Hematopoietic multipotent progenitor cell treated with erythropoietin and hydrocortisone succinate and interleukin-3 and kit ligand, for 4 days (in vitro differentiated cells): ENCODE measurements at regions not wholly inside any gene's neighbourhood (a gene's known extent, or its start where the extent isn't known, plus 50 kb on each side); places are given as distances from the start of the nearest gene placed in this dataset.

Experiments used
- DNase-seq: peaks from one replicate; pipeline ENCODE4 v3.0.0-alpha.2; 2015

- no peak for DNase-seq
Observed at GRCh38 chr1:208741296-208741695, 497.1 kb upstream of the PLXNA2 start.

DNA sequence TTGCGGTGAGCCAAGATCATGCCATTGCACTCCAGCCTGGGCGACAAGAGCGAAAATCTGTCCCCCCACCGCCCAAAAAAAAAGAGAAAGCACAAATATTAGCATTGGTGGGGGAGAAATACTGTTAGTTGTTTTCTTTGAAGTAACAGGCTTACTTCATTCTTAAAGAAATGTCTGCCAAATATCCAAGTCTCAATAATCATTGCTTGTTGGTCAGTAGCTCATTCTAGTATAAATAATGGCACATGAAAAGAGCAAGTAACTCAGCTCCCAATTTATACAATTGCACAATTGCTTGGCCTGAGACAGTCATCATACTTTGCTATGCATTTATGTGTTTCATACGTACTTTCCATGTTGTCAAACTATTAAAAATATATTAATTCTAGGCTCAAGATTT, 499.2 kb upstream of the PLXNA2 start:
- no peak for DNase-seq

- DNase-seq: no peak
Observed at GRCh38 chr1:208747979-208748378, 503.8 kb upstream of the PLXNA2 start.

- DNase-seq: no peak
Observed at GRCh38 chr1:208748387-208749165, 504.4 kb upstream of the PLXNA2 start.

- DNase-seq: no peak
Observed at GRCh38 chr1:208756339-208756981, 512.3 kb upstream of the PLXNA2 start.

DNA sequence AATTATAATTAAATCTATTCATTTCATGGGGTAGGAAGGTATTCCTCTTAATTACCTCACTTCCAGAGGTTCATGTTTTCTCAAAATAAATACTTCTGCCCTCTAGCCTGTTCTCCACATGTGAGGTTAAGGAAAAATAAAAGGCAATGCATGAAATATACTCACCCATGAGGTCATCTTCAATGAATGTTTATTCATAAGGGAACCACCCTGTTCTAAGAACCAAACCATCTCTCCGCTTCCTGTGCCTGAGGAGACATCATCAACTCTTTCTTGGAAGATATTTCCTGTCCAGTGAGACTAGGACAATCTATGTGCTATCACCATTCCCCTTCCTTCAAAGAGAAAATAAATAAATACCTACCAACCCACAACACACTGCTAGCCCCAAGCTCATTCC, 513.7 kb upstream of the PLXNA2 start:
- DNase-seq: no peak

DNA sequence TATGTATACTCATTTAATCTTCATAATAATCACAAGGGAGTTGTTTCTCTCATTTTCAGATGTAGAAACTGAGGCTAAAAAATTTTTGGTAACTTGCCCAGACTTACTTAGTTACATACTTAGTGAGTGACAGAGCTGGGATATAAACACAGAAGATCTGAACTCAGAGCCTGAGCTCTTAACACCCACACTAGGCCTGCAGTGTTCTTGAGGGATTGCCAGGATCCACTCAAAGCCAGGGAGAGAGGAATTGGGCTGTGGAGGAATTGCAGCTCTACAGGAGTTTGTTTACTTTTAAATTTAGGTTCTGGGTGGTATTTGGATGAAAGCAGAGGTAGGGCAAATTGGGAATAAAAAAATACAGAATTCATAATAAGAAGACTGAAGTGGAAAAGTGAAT, 515.1 kb upstream of the PLXNA2 start:
- DNase-seq: no peak

DNA sequence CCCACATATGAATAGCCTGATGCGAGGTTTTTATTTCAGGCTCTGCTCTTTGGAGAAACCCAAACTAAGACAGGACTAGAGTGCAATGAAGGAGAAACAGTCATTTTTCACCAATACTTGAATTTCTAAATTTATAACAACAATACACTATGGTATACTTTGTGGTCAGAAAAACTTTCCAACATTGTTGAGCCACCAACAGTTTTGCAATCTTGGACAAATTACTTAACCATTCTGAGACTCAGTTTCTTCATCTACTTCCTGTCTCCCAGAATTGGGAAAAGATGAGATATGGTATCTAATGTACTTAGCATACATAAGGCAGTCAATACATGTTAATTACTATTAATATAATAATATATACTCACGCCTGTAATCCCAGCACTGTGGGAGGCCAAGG, 519.8 kb upstream of the PLXNA2 start:
- no peak for DNase-seq

DNA sequence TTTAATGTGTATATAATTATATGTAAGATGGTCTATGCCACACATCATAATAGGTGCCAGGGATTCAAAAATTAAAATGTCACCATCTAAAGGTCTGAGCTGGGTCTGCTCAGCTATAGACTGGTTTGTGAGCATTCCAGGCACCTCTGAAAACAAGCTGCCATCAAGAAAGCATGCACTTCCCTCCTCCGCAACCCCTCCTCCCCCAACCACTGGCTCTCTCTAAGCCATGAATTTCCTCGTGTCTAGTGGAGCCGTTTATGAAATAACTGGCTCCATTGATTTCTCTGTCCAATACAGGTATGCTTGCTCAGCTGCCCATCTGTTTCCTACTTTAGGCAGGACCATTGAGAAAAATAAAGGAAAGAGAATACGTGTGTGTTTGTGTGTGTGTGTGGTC, 522.6 kb upstream of the PLXNA2 start:
- no peak for DNase-seq

DNA sequence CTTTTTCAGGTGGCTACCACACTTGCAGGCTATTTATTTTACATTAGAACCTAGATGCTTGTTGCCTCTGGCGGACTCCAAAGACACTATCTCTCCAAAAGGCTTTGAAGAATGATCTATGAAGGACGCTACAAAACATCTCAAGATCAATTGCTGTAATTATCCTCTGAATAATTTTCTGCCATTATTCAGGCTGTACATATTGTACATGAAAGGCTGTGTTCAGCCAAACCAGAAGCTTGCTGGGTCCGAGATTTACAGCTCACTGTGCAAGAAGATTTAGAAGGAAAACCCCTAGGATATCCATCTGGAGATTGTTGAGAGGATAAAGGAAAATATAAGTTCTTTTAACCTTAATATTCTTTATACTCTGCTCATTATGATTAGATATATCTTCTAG, 523.6 kb upstream of the PLXNA2 start:
- DNase-seq: no peak

DNA sequence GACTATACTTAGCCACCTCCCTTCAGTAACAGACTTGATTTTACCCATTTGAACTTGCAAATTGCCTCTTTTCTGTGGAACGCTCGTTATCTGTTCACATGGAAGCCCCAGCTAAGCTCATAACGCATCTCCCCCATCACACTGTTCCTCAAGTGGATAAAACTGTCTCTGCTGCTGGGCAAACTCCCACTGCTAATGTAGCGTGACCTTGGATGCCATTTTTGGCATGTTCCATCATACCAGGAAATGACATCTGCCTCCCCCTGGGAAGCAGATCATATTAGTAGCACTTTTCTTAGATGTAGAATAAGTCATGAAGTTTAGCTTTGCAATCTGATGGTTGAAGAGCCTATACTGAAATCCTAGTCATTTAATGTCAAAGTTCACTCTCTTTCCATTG, 528.7 kb upstream of the PLXNA2 start:
- no peak for DNase-seq

DNA sequence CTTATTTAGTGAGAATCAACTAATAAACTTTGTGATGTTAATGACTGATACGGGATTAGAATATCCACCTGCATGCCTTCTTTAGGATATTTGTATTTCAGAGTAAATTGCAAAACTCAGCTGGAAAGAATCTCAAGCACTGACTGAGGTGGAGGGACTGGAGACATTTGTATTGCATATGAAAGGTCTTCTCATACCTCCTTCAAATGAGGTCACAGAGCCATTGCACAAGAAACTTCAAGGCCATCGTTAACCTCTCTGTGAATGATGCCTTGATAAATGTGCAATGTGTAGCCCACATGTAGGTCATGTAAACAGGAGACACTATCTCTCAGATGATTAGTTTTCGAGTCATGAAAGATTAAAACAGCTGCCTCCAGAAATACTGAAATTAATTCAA, 531.7 kb upstream of the PLXNA2 start:
- no peak for DNase-seq

DNA sequence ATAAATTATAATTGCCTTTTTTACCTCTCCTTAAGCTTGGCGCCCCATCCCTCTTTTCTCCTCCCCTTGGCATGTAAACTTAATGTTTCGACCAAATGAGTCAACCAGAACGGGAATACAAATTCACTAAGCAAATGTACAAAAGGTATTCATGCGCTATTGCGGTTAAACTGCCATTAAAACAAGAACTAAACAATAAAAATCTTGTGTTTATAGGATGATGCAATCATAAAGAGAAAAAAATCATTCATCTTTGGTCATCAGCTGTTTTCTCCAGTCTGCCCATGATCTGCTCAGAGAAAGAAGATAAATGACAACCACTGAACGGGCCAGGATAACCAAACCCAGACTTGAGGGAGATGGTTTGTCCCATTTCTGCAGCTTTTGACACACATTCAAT, 534.2 kb upstream of the PLXNA2 start:
- no peak for DNase-seq

- no peak for DNase-seq
Observed at GRCh38 chr1:208781391-208782045, 537.3 kb upstream of the PLXNA2 start.

DNA sequence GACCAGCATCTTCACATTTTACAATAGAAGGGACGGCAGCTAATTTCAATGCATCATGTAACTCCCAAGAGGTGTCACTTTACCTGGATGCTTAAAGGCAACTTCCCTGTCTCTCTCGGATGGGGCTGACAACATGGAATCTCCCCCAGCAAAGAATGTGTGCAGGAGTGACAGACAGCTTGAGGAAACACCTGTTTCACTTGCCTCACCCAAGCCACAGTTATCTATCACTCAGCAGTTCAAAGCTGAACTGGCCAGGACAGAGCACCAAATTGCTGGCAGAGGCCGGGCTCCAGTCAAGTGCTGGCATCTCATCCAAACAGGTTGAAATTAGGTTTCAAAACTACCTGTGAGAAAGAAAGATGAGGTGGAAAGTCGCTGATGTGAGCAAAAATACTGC, 538.0 kb upstream of the PLXNA2 start:
- DNase-seq: no peak

GRCh38 chr1:208785629-208786028, 541.4 kb upstream of the PLXNA2 start:
- no peak for DNase-seq

DNA sequence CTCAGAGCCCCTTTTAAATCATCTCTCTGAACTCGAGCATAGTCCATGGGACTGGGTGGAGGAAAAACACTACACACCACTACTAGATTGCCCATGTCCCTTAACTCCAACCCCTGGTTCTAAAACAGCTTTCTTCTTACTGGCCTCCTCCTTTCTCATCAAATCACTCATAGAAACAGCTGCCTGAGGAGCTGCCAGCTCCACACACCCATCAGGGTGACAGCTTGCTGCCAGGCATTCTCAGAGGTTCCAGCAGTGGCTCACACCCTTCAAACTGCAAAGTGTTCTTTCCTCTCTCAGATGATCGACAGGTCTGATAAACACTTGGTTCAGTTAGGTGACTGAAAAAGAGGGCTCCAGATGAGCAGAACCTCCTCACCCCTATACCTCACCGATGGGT, 543.0 kb upstream of the PLXNA2 start:
- no peak for DNase-seq

DNA sequence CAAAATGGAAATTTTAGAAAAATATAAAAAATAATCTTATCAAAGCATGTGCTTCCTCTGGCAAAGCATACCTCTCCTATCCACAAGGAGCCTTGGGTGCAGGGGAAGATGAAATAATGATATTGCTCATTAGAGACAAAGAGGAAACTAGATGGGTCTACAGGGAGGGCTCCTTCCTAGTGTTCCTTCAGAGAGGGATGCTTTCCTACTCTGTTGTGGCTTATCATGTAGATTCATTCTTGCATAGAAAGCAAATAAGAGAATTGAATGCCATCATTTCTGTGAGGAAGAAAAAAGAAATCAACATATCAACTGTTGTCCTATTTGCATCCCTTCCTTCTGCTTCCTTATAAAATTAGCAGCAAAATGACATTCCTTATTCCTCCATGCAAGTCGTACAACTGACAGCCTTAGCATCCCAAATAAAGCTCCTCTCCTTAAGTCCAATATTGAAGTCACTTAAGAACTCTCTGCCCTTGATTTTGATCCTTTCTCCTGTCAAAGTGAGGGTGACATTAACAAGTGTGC, 543.9 kb upstream of the PLXNA2 start:
- no peak for DNase-seq

GRCh38 chr1:208791456-208791855, 547.3 kb upstream of the PLXNA2 start:
- DNase-seq: no peak

GRCh38 chr1:208793861-208794345, 549.7 kb upstream of the PLXNA2 start:
- no peak for DNase-seq

GRCh38 chr1:208799186-208799585, 555.0 kb upstream of the PLXNA2 start:
- DNase-seq: no peak

DNA sequence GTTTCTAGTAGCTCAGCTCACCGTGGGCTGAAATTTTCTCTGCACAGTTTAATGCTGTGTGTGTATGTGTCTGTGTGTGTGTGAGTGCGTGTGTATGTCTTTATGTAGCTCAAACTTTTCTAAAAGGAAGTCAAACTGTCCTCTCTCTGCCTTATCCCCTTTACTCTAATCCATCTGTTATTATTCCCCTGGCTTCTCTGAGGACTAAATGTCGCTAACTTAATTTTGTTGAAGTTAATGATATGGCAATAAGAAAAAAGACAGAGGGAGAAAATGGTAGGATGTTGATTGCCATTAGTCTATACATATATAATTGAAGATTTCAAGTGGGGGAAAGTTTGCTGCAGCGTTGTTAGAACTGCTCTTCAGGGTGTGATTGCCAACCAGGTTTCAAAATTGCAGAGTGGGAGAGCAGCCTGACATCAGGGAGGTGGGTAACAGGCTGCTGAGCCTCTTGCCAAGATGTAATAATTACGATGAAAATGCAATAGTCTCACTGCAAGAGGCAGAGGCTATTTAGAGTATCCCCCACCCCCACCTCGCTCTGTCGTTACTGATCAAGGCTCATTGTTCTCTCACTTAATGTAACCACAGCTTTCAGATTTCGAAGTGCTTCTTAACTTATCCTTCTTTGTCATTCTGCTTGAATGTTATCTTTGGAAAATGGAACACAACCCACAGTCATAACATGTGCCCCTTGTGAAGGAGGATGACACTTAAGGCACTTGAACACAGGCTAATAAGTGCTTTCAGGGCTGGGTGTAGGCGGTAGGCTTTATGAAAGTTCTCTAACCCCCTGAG, 559.0 kb upstream of the PLXNA2 start:
- DNase-seq: no peak
